ENCODE measurements at regions not wholly inside any gene's neighbourhood (a gene's known extent, or its start where the extent isn't known, plus 50 kb on each side); places are given as distances from the start of the nearest gene placed in this dataset.
"Not testable (repeated sequence)": the region's sequence is repeated elsewhere in the genome, so short reads cannot be mapped to it uniquely, and the experiment has no call there.

GRCh38 chr20:57819691-57820380 is 110.0 kb upstream of the PMEPA1 start:
- CTCF ChIA-PET = no interaction called here
- POLR2A ChIA-PET = no interaction called here
- DNase-seq (ENCODE audit: extremely low spot score) = no peak
- TF ChIP-seq, protein P1, sequence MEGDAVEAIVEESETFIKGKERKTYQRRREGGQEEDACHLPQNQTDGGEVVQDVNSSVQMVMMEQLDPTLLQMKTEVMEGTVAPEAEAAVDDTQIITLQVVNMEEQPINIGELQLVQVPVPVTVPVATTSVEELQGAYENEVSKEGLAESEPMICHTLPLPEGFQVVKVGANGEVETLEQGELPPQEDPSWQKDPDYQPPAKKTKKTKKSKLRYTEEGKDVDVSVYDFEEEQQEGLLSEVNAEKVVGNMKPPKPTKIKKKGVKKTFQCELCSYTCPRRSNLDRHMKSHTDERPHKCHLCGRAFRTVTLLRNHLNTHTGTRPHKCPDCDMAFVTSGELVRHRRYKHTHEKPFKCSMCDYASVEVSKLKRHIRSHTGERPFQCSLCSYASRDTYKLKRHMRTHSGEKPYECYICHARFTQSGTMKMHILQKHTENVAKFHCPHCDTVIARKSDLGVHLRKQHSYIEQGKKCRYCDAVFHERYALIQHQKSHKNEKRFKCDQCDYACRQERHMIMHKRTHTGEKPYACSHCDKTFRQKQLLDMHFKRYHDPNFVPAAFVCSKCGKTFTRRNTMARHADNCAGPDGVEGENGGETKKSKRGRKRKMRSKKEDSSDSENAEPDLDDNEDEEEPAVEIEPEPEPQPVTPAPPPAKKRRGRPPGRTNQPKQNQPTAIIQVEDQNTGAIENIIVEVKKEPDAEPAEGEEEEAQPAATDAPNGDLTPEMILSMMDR (IDR thresholded peaks at IDR 0.05; ENCODE audit: control extremely low read depth, extremely low read depth, low read depth, missing control alignments) = no peak

DNA sequence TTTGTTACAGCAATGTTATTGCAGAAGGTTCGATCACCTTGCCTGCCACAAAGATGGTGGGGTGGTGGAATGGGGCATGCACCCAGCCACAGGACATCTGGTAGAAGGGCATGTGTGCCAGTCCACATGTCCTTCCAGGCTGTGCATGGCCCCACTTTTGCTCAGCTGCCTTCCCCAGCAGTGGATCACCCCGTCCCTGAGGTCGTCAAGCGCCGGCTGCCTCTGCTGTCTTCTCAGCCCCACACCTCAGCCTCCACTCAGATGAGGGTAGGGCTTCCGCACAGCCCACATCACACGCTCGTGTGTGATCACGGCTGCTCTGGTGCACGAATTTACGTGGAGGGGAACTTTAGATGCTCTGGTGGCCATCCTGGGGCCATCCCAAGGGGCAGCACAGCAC is 109.5 kb upstream of the PMEPA1 start:
- ChIA-PET CTCF (no interaction called here), POLR2A (no interaction called here)
- no peak for DNase-seq (ENCODE audit: extremely low spot score)
- TF ChIP-seq, protein P1 (IDR thresholded peaks at IDR 0.05; ENCODE audit: control extremely low read depth, extremely low read depth, low read depth, missing control alignments) = no peak

GRCh38 chr20:57818418-57819181 is 108.8 kb upstream of the PMEPA1 start:
- ChIA-PET POLR2A (no interaction called here), CTCF (no interaction called here)
- no peak for DNase-seq (ENCODE audit: extremely low spot score)
- TF ChIP-seq, protein P1 (IDR thresholded peaks at IDR 0.05; ENCODE audit: control extremely low read depth, extremely low read depth, low read depth, missing control alignments) = no peak

DNA sequence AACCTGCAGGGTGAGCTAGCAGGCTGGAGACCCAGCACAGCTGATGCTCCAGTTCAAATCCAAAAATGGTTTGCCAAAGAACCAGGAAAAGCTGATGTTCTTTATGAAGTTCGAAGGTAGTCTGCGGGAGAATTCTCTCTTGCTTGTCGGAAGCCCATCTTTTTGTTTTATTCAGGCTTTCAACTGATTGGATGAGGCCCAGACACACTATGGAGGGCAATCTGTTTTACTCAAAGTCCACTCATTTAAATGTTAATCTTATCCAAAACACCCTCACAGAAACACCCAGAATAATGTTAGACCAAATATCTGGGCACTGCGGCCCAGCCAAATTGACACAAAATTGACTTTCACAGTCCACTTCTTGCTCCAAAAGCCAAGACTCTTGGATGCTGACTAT is 105.6 kb upstream of the PMEPA1 start:
- TF ChIP-seq, protein P1 (IDR thresholded peaks at IDR 0.05; ENCODE audit: control extremely low read depth, extremely low read depth, low read depth, missing control alignments) = no peak
- DNase-seq (ENCODE audit: extremely low spot score) = no peak
- POLR2A ChIA-PET = no interaction called here
- CTCF ChIA-PET = no interaction called here

DNA sequence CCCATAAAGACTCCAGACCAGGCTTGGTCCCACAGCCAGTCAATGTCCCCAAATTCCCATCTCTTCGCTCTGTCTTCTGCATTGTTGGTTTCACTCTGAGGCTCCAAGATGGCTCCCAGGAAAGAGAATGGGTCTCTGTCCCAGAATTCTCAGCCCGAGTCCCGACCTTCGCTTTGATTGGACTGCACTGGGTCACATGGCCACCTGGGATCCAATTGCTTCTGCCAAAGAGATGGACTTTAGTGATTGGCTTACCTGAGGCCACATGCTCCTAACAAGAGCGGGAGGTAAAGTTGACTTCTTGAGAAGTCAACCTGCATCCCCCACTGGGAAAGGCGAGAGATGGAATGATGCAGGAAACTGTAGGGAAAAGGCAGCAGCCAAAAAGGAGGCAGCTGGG is 104.7 kb upstream of the PMEPA1 start:
- POLR2A ChIA-PET = no interaction called here

DNA sequence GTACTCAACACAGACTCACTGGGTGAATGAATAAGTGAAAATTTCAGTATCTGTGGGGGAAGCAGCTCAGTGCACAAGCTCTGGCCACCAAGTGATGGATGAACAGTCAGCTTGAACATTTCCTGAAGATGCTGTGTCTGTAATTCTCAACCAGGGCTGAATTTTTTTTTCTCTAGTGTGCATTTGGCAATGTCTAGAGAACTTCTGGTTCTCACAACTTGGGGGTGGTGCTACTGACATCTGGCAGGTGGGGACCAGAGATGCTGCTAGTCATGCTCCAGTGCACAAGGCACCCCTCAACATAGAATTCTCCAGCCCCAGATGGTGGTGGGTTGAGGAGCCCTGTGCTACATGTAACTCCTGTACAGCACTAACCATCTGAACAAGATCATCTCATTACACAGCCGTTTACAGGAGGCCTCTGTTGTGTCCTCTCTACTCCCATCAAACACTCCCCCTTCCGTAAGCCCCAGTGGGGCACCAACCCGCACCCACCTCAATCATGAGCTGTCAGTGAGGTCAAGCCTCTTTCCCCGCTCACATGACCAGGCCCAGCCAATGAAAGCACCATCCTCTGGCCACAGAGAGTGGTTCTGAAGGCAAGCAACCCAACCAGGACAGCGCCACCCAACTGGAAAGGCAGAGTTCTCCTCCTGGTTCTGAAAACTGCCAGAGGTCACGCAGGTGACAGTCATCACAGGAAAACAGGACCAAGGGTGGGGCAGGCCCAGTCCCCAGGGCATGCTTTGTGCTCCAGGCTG is 103.9 kb upstream of the PMEPA1 start:
- ChIA-PET CTCF (interaction anchor here (1.1 to 1.3 kb wide), 2 partner anchors 10 to 28 kb away, joined by 3 read pairs; no protein-coding TSS in a partner anchor), POLR2A (no interaction called here)
- no peak for DNase-seq (ENCODE audit: extremely low spot score)
- TF ChIP-seq, protein P1 (IDR thresholded peaks at IDR 0.05; ENCODE audit: control extremely low read depth, extremely low read depth, low read depth, missing control alignments) = no peak

More for the DNA sequence above, 104.7 kb upstream of the PMEPA1 start:
- TF ChIP-seq, protein P1 (IDR thresholded peaks at IDR 0.05; ENCODE audit: control extremely low read depth, extremely low read depth, low read depth, missing control alignments) = no peak
- DNase-seq (ENCODE audit: extremely low spot score) = no peak
- CTCF ChIA-PET = no interaction called here

GRCh38 chr20:57812632-57813031 is 102.8 kb upstream of the PMEPA1 start:
- CTCF ChIA-PET = interaction anchor here (1.1 to 1.3 kb wide), 2 partner anchors 9 to 27 kb away, joined by 3 read pairs; no protein-coding TSS in a partner anchor
- DNase-seq (ENCODE audit: extremely low spot score); POLR2A ChIA-PET: not testable (repeated sequence)

All from GM10248 (cell line).